IMR-90 (cell line): ENCODE measurements at regions not wholly inside any gene's neighbourhood (a gene's known extent, or its start where the extent isn't known, plus 50 kb on each side); places are given as distances from the start of the nearest gene placed in this dataset.

Experiments
- ATAC-seq: fragments of 200-7000 bp; cut with Tn5 transposase; 2 replicates; pipeline ENCODE4 v1.9.1; 2020; ENCODE audit warnings: low read depth, mild to moderate bottlenecking, moderate library complexity
- BruUV-seq: library from RNA; stranded (reverse); fragments of 400-500 nt; replicated peaks from 2 replicates; lab custom pipeline; 2021; lab: Mats Ljungman, UMichigan
- CTCF ChIA-PET: fragments of 300-600 bp; formaldehyde crosslinking; extraction: SDS; loops from one replicate; lab custom pipeline; 2021; ENCODE audit warnings: antibody characterized with exemption; lab: Yijun Ruan, JAX
- POLR2A ChIA-PET: fragments of 300-600 bp; sonication (Branson Sonifier 250); formaldehyde crosslinking; loops from one replicate; lab custom pipeline; 2022; ENCODE audit warnings: antibody characterized with exemption; ENCODE audit not compliant: unreplicated experiment; lab: Charles Lee
- DNase-seq: peaks from one replicate; pipeline ENCODE4 v3.0.0; 2013
- H2AFZ ChIP-seq: replicated peaks from 2 replicates; pipeline ENCODE3; 2013; ENCODE audit warnings: low read length, mild to moderate bottlenecking; ENCODE audit not compliant: poor library complexity
- H2AK5ac ChIP-seq: 2 replicates; pipeline ENCODE4 v1.6.1; 2013; ENCODE audit warnings: low read depth, low read length, inconsistent platforms
- H2AK9ac ChIP-seq: replicated peaks from 2 replicates; pipeline ENCODE3; 2013; ENCODE audit warnings: mild to moderate bottlenecking, low read depth, low read length, moderate library complexity; ENCODE audit not compliant: poor library complexity
- H2BK120ac ChIP-seq: 2 replicates; pipeline ENCODE4 v1.6.1; 2013; ENCODE audit warnings: low read depth, low read length, inconsistent platforms
- H2BK15ac ChIP-seq: 3 replicates; pipeline ENCODE4 v1.6.1; 2013; ENCODE audit warnings: low read depth, low read length, inconsistent platforms
- H2BK20ac ChIP-seq: 2 replicates; pipeline ENCODE4 v1.6.1; 2013; ENCODE audit warnings: low read depth, mild to moderate bottlenecking, inconsistent platforms, low read length, moderate library complexity
- H2BK5ac ChIP-seq: 2 replicates; pipeline ENCODE4 v1.6.1; 2013; ENCODE audit warnings: mild to moderate bottlenecking, low read depth, low read length, inconsistent platforms; ENCODE audit not compliant: poor library complexity, severe bottlenecking
- H3K14ac ChIP-seq: replicated peaks from 2 replicates; pipeline ENCODE4 v1.6.1; 2013; ENCODE audit warnings: low read depth, low read length, inconsistent platforms
- H3K18ac ChIP-seq: 2 replicates; pipeline ENCODE4 v1.6.1; 2013; ENCODE audit warnings: low read depth, low read length, control low read depth
- H3K23ac ChIP-seq: 2 replicates; pipeline ENCODE4 v1.6.1; 2013; ENCODE audit warnings: low read depth, low read length, inconsistent platforms
- H3K27ac ChIP-seq: 2 replicates; pipeline ENCODE4 v1.5.1; 2013; ENCODE audit warnings: mild to moderate bottlenecking, control low read depth, low read length; ENCODE audit not compliant: insufficient read depth
- H3K27me3 ChIP-seq: 2 replicates; pipeline ENCODE4 v1.6.1; 2013; ENCODE audit warnings: low read length; ENCODE audit not compliant: control insufficient read depth, insufficient read depth
- H3K36me3 ChIP-seq: 2 replicates; pipeline ENCODE4 v1.6.1; 2013; ENCODE audit warnings: low read length, mixed read lengths; ENCODE audit not compliant: control insufficient read depth, insufficient read depth
- H3K4ac ChIP-seq: 2 replicates; pipeline ENCODE4 v1.6.1; 2013; ENCODE audit warnings: low read depth, low read length, inconsistent platforms
- H3K4me1 ChIP-seq: 2 replicates; pipeline ENCODE4 v1.6.1; 2013; ENCODE audit warnings: low read length, mixed read lengths; ENCODE audit not compliant: control insufficient read depth, insufficient read depth
- H3K4me2 ChIP-seq: 2 replicates; pipeline ENCODE4 v1.6.1; 2013; ENCODE audit warnings: low read depth, mild to moderate bottlenecking, control low read depth, low read length, moderate library complexity
- H3K4me3 ChIP-seq: 2 replicates; pipeline ENCODE4 v1.5.1; 2013; ENCODE audit warnings: low read depth, mild to moderate bottlenecking, control low read depth, low read length, moderate library complexity; ENCODE audit not compliant: insufficient read depth
- H3K56ac ChIP-seq: 2 replicates; pipeline ENCODE4 v1.6.1; 2013; ENCODE audit warnings: low read length, inconsistent platforms; ENCODE audit not compliant: insufficient read depth; ENCODE audit errors: extremely low read depth
- H3K79me1 ChIP-seq, 2 experiments: 2 replicates each; pipeline ENCODE4 v1.6.1; 2013; ENCODE audit warnings: low read length in 2 of 2, inconsistent platforms in 1 of 2, low read depth in 1 of 2
- H3K9ac ChIP-seq: 2 replicates; pipeline ENCODE4 v1.6.1; 2013; ENCODE audit warnings: low read depth, low read length, control low read depth
- H3K9me1 ChIP-seq: 2 replicates; pipeline ENCODE4 v1.6.1; 2013; ENCODE audit warnings: low read length, inconsistent platforms; ENCODE audit not compliant: insufficient read depth
- H3K9me3 ChIP-seq: 2 replicates; pipeline ENCODE4 v1.6.1; 2013; ENCODE audit warnings: low read length; ENCODE audit not compliant: control insufficient read depth, insufficient read depth
- H4K20me1 ChIP-seq: 2 replicates; pipeline ENCODE4 v1.6.1; 2013; ENCODE audit warnings: low read length, inconsistent platforms; ENCODE audit not compliant: insufficient read depth
- H4K5ac ChIP-seq: 2 replicates; pipeline ENCODE4 v1.6.1; 2013; ENCODE audit warnings: mild to moderate bottlenecking, low read depth, low read length, control low read depth
- H4K8ac ChIP-seq, 2 experiments: 2 replicates each; pipeline ENCODE4 v1.6.1; 2013; ENCODE audit warnings: low read depth in 2 of 2, low read length in 2 of 2, control low read depth in 1 of 2, inconsistent platforms in 1 of 2
- H4K91ac ChIP-seq: 2 replicates; pipeline ENCODE4 v1.6.1; 2013; ENCODE audit warnings: low read depth, low read length, inconsistent platforms; ENCODE audit not compliant: insufficient read depth
- FOS ChIP-seq: fragments of 150-350 bp; IDR thresholded peaks from 2 replicates; pipeline ENCODE4 v1.6.1; 2016; ENCODE audit warnings: low read depth, low read length
- RAD21 ChIP-seq: IDR thresholded peaks from 2 replicates; pipeline ENCODE4 v1.6.1; 2012; ENCODE audit warnings: low read length, improper control_type of control experiment
- SMC3 ChIP-seq: fragments of 150-350 bp; IDR thresholded peaks from 2 replicates; pipeline ENCODE4 v1.6.1; 2016; ENCODE audit warnings: low read depth, mild to moderate bottlenecking, antibody characterized with exemption, low read length, moderate library complexity
- WGBS, 2 experiments: methylation state at CpG; one replicate each; pipeline versions ENCODE4 v1.1.5 to v1.1.7; 2013; ENCODE audit warnings: missing lambda C conversion rate in 2 of 2; ENCODE audit not compliant: insufficient read length in 1 of 2; ENCODE audit errors: extremely low coverage in 2 of 2; 5-methylcytosine and 5-hydroxymethylcytosine counted together
- dilution Hi-C: fragments of 300-500 bp; cut with HindIII; formaldehyde crosslinking; loops from one replicate; pipeline ENCODE4 v1.14.3; 2018; ENCODE audit warnings: low sequenced_read_pairs; ENCODE audit not compliant: unreplicated experiment
- in situ Hi-C: fragments of 300-500 bp; cut with MboI; formaldehyde crosslinking; loops from 3 replicates; pipeline ENCODE4 v1.14.3; 2019; ENCODE audit warnings: low sequenced_read_pairs, inconsistent platforms, mixed read lengths
- intact Hi-C: fragments of 100-400 bp; cut with micrococcal nuclease; formaldehyde crosslinking; loops from 2 replicates; pipeline ENCODE4 v1.10.0; 2022
- TF ChIP-seq, protein P1 (sequence below): fragments of 150-350 bp; IDR thresholded peaks from 2 replicates; pipeline ENCODE4 v1.6.1; 2016; ENCODE audit warnings: low read depth, mild to moderate bottlenecking, low read length, moderate library complexity, borderline replicate concordance

DNA sequence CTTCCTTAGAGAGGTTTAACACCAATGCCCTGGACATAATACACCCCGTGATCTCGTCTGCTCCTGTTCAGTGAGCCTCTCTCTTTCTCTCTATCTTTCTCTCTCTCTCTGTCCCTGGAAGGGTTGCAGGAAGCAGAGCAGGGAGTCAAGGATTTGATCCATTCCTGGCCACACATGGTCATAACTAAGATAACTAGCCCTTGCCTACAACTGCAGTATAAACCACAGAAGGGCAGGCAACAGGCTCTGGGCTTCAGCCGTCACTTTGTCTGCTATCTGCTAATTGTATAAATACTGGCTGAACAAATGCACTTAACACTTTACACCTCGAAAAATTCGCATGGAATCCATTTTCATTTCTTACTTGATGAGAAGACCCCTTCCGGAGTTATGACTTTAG is 357.5 kb upstream of the RUNX1 start:
- no peaks in the 10 kb centered on the region for H3K4me1 ChIP-seq
- H4K5ac ChIP-seq, result no peak overlapping the region
- CTCF ChIA-PET, result no interaction called here
- no peak overlapping the region for H3K56ac ChIP-seq
- POLR2A ChIA-PET, result no interaction called here
- dilution Hi-C loops, result no loop called here
- H3K9me3 ChIP-seq, result no peaks in the 10 kb centered on the region
- WGBS, 2 experiments, result 80% methylated on average over 2 of the region's 6 CpGs; no CpG with 5 or more reads in 1 of the 2 experiments
- H2AK9ac ChIP-seq, result no peak overlapping the region
- H3K27ac ChIP-seq, result no peak overlapping the region
- H3K14ac ChIP-seq, result no peak overlapping the region
- no peak overlapping the region for H3K9ac ChIP-seq
- no peak overlapping the region for H2BK15ac ChIP-seq
- no peak overlapping the region for H4K91ac ChIP-seq
- H3K9me1 ChIP-seq, result 0 out of 2 replicates have a peak, but pooled peaks cover 2% of the 10 kb centered on the region
- H3K36me3 ChIP-seq, result no peaks in the 10 kb centered on the region
- no TSS peak for BruUV-seq
- H3K4me3 ChIP-seq, result no peak overlapping the region
- no peaks in the 10 kb centered on the region for H3K27me3 ChIP-seq
- intact Hi-C loops, result loop anchor here (5.0 kb wide), 1 partner anchor 659 kb away; no protein-coding TSS in a partner anchor
- no peaks in the 10 kb centered on the region for H4K20me1 ChIP-seq
- no peak overlapping the region for H2BK120ac ChIP-seq
- H3K4me2 ChIP-seq, result no peak overlapping the region
- no peak overlapping the region for H4K8ac ChIP-seq
- DNase-seq (no peak), ATAC-seq (no peak)
- H3K23ac ChIP-seq, result no peak overlapping the region
- H3K79me1 ChIP-seq, result no peaks in the 10 kb centered on the region
- H2BK20ac ChIP-seq, result no peak overlapping the region
- H2BK5ac ChIP-seq, result no peak overlapping the region
- no peak overlapping the region for H3K4ac ChIP-seq
- H3K18ac ChIP-seq, result no peak overlapping the region
- in situ Hi-C loops, result loop anchor here (25.0 kb wide), 1 partner anchor 669 kb away; no protein-coding TSS in a partner anchor
- H2AFZ ChIP-seq, result no peak overlapping the region
- H2AK5ac ChIP-seq, result no peak overlapping the region
- TF ChIP-seq, protein P1, sequence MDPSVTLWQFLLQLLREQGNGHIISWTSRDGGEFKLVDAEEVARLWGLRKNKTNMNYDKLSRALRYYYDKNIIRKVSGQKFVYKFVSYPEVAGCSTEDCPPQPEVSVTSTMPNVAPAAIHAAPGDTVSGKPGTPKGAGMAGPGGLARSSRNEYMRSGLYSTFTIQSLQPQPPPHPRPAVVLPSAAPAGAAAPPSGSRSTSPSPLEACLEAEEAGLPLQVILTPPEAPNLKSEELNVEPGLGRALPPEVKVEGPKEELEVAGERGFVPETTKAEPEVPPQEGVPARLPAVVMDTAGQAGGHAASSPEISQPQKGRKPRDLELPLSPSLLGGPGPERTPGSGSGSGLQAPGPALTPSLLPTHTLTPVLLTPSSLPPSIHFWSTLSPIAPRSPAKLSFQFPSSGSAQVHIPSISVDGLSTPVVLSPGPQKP, result no peak
- no peak for TF ChIP-seq RAD21
- TF ChIP-seq SMC3, result no peak
- TF ChIP-seq FOS, result no peak
